ENCODE measurements at regions not wholly inside any gene's neighbourhood (a gene's known extent, or its start where the extent isn't known, plus 50 kb on each side); places are given as distances from the start of the nearest gene placed in this dataset.
"Not testable (repeated sequence)": the region's sequence is repeated elsewhere in the genome, so short reads cannot be mapped to it uniquely, and the experiment has no call there.

GRCh38 chr16:60642956-60643355, 1393.3 kb downstream of the CDH8 start:
- TF ChIP-seq POLR2A (IDR thresholded peaks at IDR 0.05) (no peak), CTCF (IDR thresholded peaks at IDR 0.05) (no peak), POLR2AphosphoS5 (IDR thresholded peaks at IDR 0.05) (no peak)
- no peak overlapping the region for H3K4me3 ChIP-seq
- no peaks in the 10 kb centered on the region for H3K4me1 ChIP-seq (replicated peaks)
- H3K9me3 ChIP-seq: no peaks in the 10 kb centered on the region
- H3K27me3 ChIP-seq (replicated peaks; ENCODE audit: insufficient read depth): no peaks in the 10 kb centered on the region
- intact Hi-C loops (cut with DNase I): no loop called here
- no peaks in the 10 kb centered on the region for H3K36me3 ChIP-seq
- DNase-seq (ENCODE audit: low spot score): no peak
- H3K27ac ChIP-seq: no peak overlapping the region

- TF ChIP-seq CTCF (IDR thresholded peaks at IDR 0.05): no peak
- no peak for TF ChIP-seq POLR2AphosphoS5 (IDR thresholded peaks at IDR 0.05)
- no peaks in the 10 kb centered on the region for H3K27me3 ChIP-seq (replicated peaks; ENCODE audit: insufficient read depth)
- H3K4me1 ChIP-seq (replicated peaks): no peaks in the 10 kb centered on the region
- no peak overlapping the region for H3K27ac ChIP-seq
- intact Hi-C loops (cut with DNase I): no loop called here
- no peaks in the 10 kb centered on the region for H3K9me3 ChIP-seq
- H3K4me3 ChIP-seq: no peak overlapping the region
- no peak for DNase-seq (ENCODE audit: low spot score)
- H3K36me3 ChIP-seq: no peaks in the 10 kb centered on the region
- 83% methylated on average over 17 of the region's 17 CpGs for WGBS
Measured at GRCh38 chr16:60641067-60641665, 1395.1 kb downstream of the CDH8 start.

- no peaks in the 10 kb centered on the region for H3K9me3 ChIP-seq
- H3K4me1 ChIP-seq (replicated peaks): no peaks in the 10 kb centered on the region
- no peak overlapping the region for H3K27ac ChIP-seq
- no peaks in the 10 kb centered on the region for H3K36me3 ChIP-seq
- no peak for TF ChIP-seq POLR2AphosphoS5 (IDR thresholded peaks at IDR 0.05)
- TF ChIP-seq CTCF (IDR thresholded peaks at IDR 0.05): no peak
- no peak for TF ChIP-seq POLR2A (IDR thresholded peaks at IDR 0.05)
- no peak for DNase-seq (ENCODE audit: low spot score)
- intact Hi-C loops (cut with DNase I): no loop called here
- WGBS: 92% methylated on average over 3 of the region's 3 CpGs
- no peak overlapping the region for H3K4me3 ChIP-seq
- H3K27me3 ChIP-seq (replicated peaks; ENCODE audit: insufficient read depth): no peaks in the 10 kb centered on the region
Measured at GRCh38 chr16:60640038-60640437, 1396.2 kb downstream of the CDH8 start.

- H3K4me3 ChIP-seq; H3K27me3 ChIP-seq (replicated peaks; ENCODE audit: insufficient read depth); H3K36me3 ChIP-seq; intact Hi-C loops (cut with DNase I); DNase-seq (ENCODE audit: low spot score); H3K4me1 ChIP-seq (replicated peaks); H3K27ac ChIP-seq; H3K9me3 ChIP-seq: not testable (repeated sequence)
- 89% methylated on average over 5 of the region's 5 CpGs for WGBS
Measured at GRCh38 chr16:60636636-60637035, 1399.6 kb downstream of the CDH8 start.

GRCh38 chr16:60636117-60636516, 1400.1 kb downstream of the CDH8 start:
- H3K36me3 ChIP-seq: no peaks in the 10 kb centered on the region
- H3K4me1 ChIP-seq (replicated peaks): no peaks in the 10 kb centered on the region
- WGBS: 64% methylated on average over 5 of the region's 5 CpGs
- H3K27ac ChIP-seq: no peak overlapping the region
- intact Hi-C loops (cut with DNase I): no loop called here
- H3K27me3 ChIP-seq (replicated peaks; ENCODE audit: insufficient read depth): no peaks in the 10 kb centered on the region
- H3K4me3 ChIP-seq: no peak overlapping the region
- no peak for DNase-seq (ENCODE audit: low spot score)
- TF ChIP-seq CTCF (IDR thresholded peaks at IDR 0.05) (no peak), POLR2AphosphoS5 (IDR thresholded peaks at IDR 0.05) (no peak), POLR2A (IDR thresholded peaks at IDR 0.05) (no peak)
- H3K9me3 ChIP-seq: no peaks in the 10 kb centered on the region

All from prostate gland (tissue), 2 donors.